Astrocyte (in vitro differentiated cells and primary cell): ENCODE measurements at regions not wholly inside any gene's neighbourhood (a gene's known extent, or its start where the extent isn't known, plus 50 kb on each side); places are given as distances from the start of the nearest gene placed in this dataset.

ENCODE experiments used
- DNase-seq: peaks from one replicate; pipeline ENCODE4 v3.0.0-alpha.2; 2010; ENCODE audit warnings: low read depth
- FAIRE-seq: peaks from 2 replicates; lab custom pipeline; 2011; peaks lifted over from hg19 to GRCh38; lab: Jason Lieb, UNC
- H2AFZ ChIP-seq: 2 replicates; pipeline ENCODE4 v1.6.0; 2012; ENCODE audit warnings: low read depth, low read length, inconsistent platforms
- H3K27ac ChIP-seq: 2 replicates; pipeline ENCODE4 v1.5.1; 2011; ENCODE audit warnings: low read depth, low read length, inconsistent platforms
- H3K27me3 ChIP-seq: 2 replicates; pipeline ENCODE4 v1.6.0; 2011; ENCODE audit warnings: low read length, inconsistent platforms; ENCODE audit not compliant: insufficient read depth
- H3K36me3 ChIP-seq: 2 replicates; pipeline ENCODE4 v1.5.1; 2011; ENCODE audit warnings: low read length, inconsistent platforms; ENCODE audit not compliant: insufficient read depth
- H3K4me1 ChIP-seq: 2 replicates; pipeline ENCODE4 v1.5.1; 2011; ENCODE audit warnings: low read length, inconsistent platforms; ENCODE audit not compliant: insufficient read depth
- H3K4me2 ChIP-seq: 2 replicates; pipeline ENCODE4 v1.6.0; 2012; ENCODE audit warnings: low read length, inconsistent platforms
- H3K4me3 ChIP-seq: 2 replicates; pipeline ENCODE4 v1.5.1; 2011; ENCODE audit warnings: low read depth, mild to moderate bottlenecking, low read length, inconsistent platforms; ENCODE audit not compliant: insufficient read depth
- H3K79me2 ChIP-seq: 2 replicates; pipeline ENCODE4 v1.6.0; 2012; ENCODE audit warnings: mild to moderate bottlenecking, low read length, inconsistent platforms; ENCODE audit not compliant: insufficient read depth
- H3K9ac ChIP-seq: 2 replicates; pipeline ENCODE4 v1.6.0; 2012; ENCODE audit warnings: mild to moderate bottlenecking, low read length, inconsistent platforms
- H3K9me3 ChIP-seq: 2 replicates; pipeline ENCODE4 v1.5.1; 2012; ENCODE audit warnings: low read depth, mild to moderate bottlenecking, low read length, inconsistent platforms; ENCODE audit not compliant: insufficient read depth
- H4K20me1 ChIP-seq: 2 replicates; pipeline ENCODE4 v1.6.0; 2012; ENCODE audit warnings: low read length, inconsistent platforms; ENCODE audit not compliant: insufficient read depth
- H3K27ac Mint-ChIP-seq: one replicate; pipeline ENCODE4 v1.8.0; 2021; ENCODE audit warnings: mild to moderate bottlenecking, mixed read lengths; ENCODE audit not compliant: unreplicated experiment
- H3K27me3 Mint-ChIP-seq: one replicate; pipeline ENCODE4 v1.8.0; 2021; ENCODE audit warnings: low read depth, mixed read lengths; ENCODE audit not compliant: unreplicated experiment
- H3K36me3 Mint-ChIP-seq: one replicate; pipeline ENCODE4 v1.8.0; 2021; ENCODE audit warnings: low read depth, mixed read lengths; ENCODE audit not compliant: unreplicated experiment
- H3K4me1 Mint-ChIP-seq: one replicate; pipeline ENCODE4 v1.8.0; 2021; ENCODE audit warnings: low read depth, mixed read lengths; ENCODE audit not compliant: unreplicated experiment
- H3K4me3 Mint-ChIP-seq: one replicate; pipeline ENCODE4 v1.8.0; 2021; ENCODE audit warnings: mild to moderate bottlenecking, moderate library complexity, mixed read lengths; ENCODE audit not compliant: unreplicated experiment
- H3K9me3 Mint-ChIP-seq: one replicate; pipeline ENCODE4 v1.8.0; 2021; ENCODE audit warnings: mild to moderate bottlenecking, mixed read lengths; ENCODE audit not compliant: unreplicated experiment
- EZH2 ChIP-seq: IDR thresholded peaks from 2 replicates; pipeline ENCODE4 v1.6.1; 2012; ENCODE audit warnings: mild to moderate bottlenecking, low read length, inconsistent platforms; ENCODE audit not compliant: insufficient read depth
- TF ChIP-seq, protein P1 (sequence below): IDR thresholded peaks from 2 replicates; pipeline ENCODE4 v1.5.1; 2011; ENCODE audit warnings: low read depth, mild to moderate bottlenecking, inconsistent platforms, low read length, moderate library complexity; ENCODE audit not compliant: insufficient read depth

DNA sequence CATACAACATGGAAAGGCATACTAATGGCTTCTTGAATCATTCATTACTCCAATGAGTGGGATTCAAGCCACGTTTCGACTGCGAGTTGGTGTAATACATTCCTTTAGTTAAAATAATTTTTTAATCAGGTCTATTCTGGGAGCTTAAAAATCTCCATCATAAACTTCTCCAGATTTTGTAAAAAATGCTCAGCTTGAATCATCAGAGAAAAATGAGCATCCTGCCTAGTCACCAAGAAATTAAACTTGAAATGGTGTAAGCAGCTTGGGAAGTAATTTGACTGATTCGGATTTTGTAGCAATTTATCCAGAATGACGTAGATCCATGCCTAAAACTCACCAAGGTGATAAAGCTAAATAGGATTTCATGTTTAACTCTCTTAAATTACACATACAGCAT lies 165.7 kb downstream of the SLCO4C1 start:
- H3K9me3 Mint-ChIP-seq, result peaks cover 2% of the 10 kb centered on the region
- H3K27ac ChIP-seq, result no peak overlapping the region

DNA sequence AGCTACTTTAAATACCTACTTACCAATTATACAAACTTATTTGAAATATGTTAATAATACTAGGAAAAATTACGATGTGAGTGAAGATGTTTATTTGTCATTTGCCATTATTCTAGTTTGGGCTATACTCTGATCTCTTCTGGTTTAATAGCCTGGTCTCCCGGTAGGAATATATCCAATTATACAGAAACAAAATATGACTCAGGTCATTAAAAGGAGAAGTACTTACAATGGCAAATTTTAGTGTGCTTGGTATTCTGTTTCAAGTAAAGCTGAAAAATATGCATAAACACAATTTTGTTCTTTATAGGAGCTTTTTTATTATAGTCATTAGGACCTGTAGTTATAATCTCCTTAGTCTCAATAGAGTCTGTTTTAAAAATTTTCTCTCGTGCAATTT lies 176.8 kb downstream of the SLCO4C1 start:
- H3K79me2 ChIP-seq, result no peaks in the 10 kb centered on the region
- Mint-ChIP-seq H3K27me3 (no peaks in the 10 kb centered on the region), H3K27ac (no peak overlapping the region), H3K4me1 (no peaks in the 10 kb centered on the region), H3K4me3 (no peak overlapping the region), H3K9me3 (no peaks in the 10 kb centered on the region), H3K36me3 (no peaks in the 10 kb centered on the region)
- no peak overlapping the region for H3K9ac ChIP-seq
- H3K4me3 ChIP-seq, result no peak overlapping the region
- H2AFZ ChIP-seq, result no peak overlapping the region
- no peaks in the 10 kb centered on the region for H3K36me3 ChIP-seq
- FAIRE-seq, result no peak
- H3K9me3 ChIP-seq, result no peaks in the 10 kb centered on the region
- H4K20me1 ChIP-seq, result no peaks in the 10 kb centered on the region
- DNase-seq, result no peak
- H3K27me3 ChIP-seq, result no peaks in the 10 kb centered on the region
- TF ChIP-seq, protein P1, sequence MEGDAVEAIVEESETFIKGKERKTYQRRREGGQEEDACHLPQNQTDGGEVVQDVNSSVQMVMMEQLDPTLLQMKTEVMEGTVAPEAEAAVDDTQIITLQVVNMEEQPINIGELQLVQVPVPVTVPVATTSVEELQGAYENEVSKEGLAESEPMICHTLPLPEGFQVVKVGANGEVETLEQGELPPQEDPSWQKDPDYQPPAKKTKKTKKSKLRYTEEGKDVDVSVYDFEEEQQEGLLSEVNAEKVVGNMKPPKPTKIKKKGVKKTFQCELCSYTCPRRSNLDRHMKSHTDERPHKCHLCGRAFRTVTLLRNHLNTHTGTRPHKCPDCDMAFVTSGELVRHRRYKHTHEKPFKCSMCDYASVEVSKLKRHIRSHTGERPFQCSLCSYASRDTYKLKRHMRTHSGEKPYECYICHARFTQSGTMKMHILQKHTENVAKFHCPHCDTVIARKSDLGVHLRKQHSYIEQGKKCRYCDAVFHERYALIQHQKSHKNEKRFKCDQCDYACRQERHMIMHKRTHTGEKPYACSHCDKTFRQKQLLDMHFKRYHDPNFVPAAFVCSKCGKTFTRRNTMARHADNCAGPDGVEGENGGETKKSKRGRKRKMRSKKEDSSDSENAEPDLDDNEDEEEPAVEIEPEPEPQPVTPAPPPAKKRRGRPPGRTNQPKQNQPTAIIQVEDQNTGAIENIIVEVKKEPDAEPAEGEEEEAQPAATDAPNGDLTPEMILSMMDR, result no peak
- TF ChIP-seq EZH2, result no peak
- H3K4me2 ChIP-seq, result no peak overlapping the region
- H3K4me1 ChIP-seq, result no peaks in the 10 kb centered on the region
- no peak overlapping the region for H3K27ac ChIP-seq

More for the DNA sequence above, 165.7 kb downstream of the SLCO4C1 start:
- DNase-seq (no peak), FAIRE-seq (no peak)
- Histone ChIP-seq H3K27me3 (no peaks in the 10 kb centered on the region), H3K36me3 (no peaks in the 10 kb centered on the region), H3K9ac (no peak overlapping the region), H3K4me3 (no peak overlapping the region), H3K9me3 (peaks cover 4% of the 10 kb centered on the region), H4K20me1 (no peaks in the 10 kb centered on the region), H3K4me2 (no peak overlapping the region), H3K79me2 (no peaks in the 10 kb centered on the region), H3K4me1 (no peaks in the 10 kb centered on the region), H2AFZ (no peak overlapping the region)
- Mint-ChIP-seq H3K4me1 (no peaks in the 10 kb centered on the region), H3K27me3 (no peaks in the 10 kb centered on the region), H3K27ac (no peak overlapping the region), H3K4me3 (no peak overlapping the region), H3K36me3 (no peaks in the 10 kb centered on the region)
- TF ChIP-seq, protein P1, result no peak
- TF ChIP-seq EZH2, result no peak

DNA sequence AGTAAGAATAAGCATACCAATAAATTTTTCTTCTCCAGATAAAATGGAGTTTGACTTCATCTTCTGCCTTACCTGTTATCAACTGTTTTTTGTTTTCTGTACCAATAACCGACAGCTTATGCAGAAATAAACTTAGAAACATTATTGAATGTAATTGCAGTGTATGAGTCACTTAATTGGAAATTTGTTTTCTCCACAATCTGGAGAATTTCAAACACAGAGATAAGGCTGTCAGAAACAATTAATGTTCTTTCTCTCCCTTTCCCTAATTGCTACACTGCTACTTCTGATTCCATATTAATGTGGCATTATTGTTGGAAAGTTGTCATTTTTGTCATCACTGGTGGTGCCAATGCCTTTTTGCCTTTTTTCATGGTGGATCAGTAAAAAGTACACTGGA lies 180.3 kb downstream of the SLCO4C1 start:
- Mint-ChIP-seq H3K9me3 (no peaks in the 10 kb centered on the region), H3K4me1 (no peaks in the 10 kb centered on the region), H3K36me3 (no peaks in the 10 kb centered on the region), H3K27me3 (no peaks in the 10 kb centered on the region), H3K4me3 (no peak overlapping the region), H3K27ac (no peak overlapping the region)
- TF ChIP-seq, protein P1, result no peak
- no peak for TF ChIP-seq EZH2
- Histone ChIP-seq H3K4me2 (no peak overlapping the region), H3K27me3 (no peaks in the 10 kb centered on the region), H3K9me3 (no peaks in the 10 kb centered on the region), H3K79me2 (no peaks in the 10 kb centered on the region), H3K27ac (no peak overlapping the region), H3K9ac (no peak overlapping the region), H4K20me1 (no peaks in the 10 kb centered on the region), H2AFZ (no peak overlapping the region), H3K36me3 (no peaks in the 10 kb centered on the region), H3K4me1 (no peaks in the 10 kb centered on the region), H3K4me3 (no peak overlapping the region)
- DNase-seq (no peak), FAIRE-seq (no peak)
